Upper lobe of left lung (tissue), 6 donors: ENCODE measurements at regions not wholly inside any gene's neighbourhood (a gene's known extent, or its start where the extent isn't known, plus 50 kb on each side); places are given as distances from the start of the nearest gene placed in this dataset.

Experiments used
- ATAC-seq, 2 donors: fragments of 200-7000 bp; cut with Tn5 transposase; one replicate each; pipeline ENCODE4 v1.9.1; 2022; ENCODE audit warnings: mild to moderate bottlenecking in 2 of 2, moderate library complexity in 2 of 2; ENCODE audit not compliant: low FRiP score in 2 of 2
- DNase-seq, 2 donors: peaks; one replicate each; pipeline ENCODE4 v3.0.0-alpha.2; 2019 to 2020
- H3K27ac ChIP-seq, 4 donors: fragments of 200-600 bp; sonication (generic); one replicate each; pipeline ENCODE4 v1.5.1; 2016 to 2019
- H3K27me3 ChIP-seq, 4 donors: fragments of 200-600 bp; sonication (generic); one replicate each; pipeline ENCODE4 v1.5.1; 2017 to 2019
- H3K36me3 ChIP-seq, 4 donors: fragments of 200-600 bp; sonication (generic); one replicate each; pipeline ENCODE4 v1.5.1; 2016 to 2019
- H3K4me1 ChIP-seq, 4 donors: fragments of 200-600 bp; sonication (generic); one replicate each; pipeline ENCODE4 v1.5.1; 2018 to 2019
- H3K4me3 ChIP-seq, 4 donors: fragments of 200-600 bp; sonication (generic); one replicate each; pipeline ENCODE4 v1.5.1; 2017 to 2019; ENCODE audit warnings: mild to moderate bottlenecking in 2 of 4, moderate library complexity in 1 of 4
- H3K9me3 ChIP-seq, 4 donors: fragments of 200-600 bp; sonication (generic); one replicate each; pipeline ENCODE4 v1.5.1; 2018 to 2019
- EP300 ChIP-seq, 4 donors: sonication (generic); formaldehyde crosslinking; IDR thresholded peaks; one replicate each; pipeline ENCODE4 v1.5.1; 2017; ENCODE audit warnings: antibody characterized with exemption in 4 of 4, control low read depth in 2 of 4
- POLR2A ChIP-seq, 4 donors: fragments of 450-650 bp; IDR thresholded peaks; one replicate each; pipeline ENCODE4 v1.5.1; 2016 to 2017; ENCODE audit warnings: antibody characterized with exemption in 4 of 4, mild to moderate bottlenecking in 2 of 4
- POLR2AphosphoS5 ChIP-seq, 2 donors: sonication (generic); formaldehyde crosslinking; IDR thresholded peaks; one replicate each; pipeline ENCODE4 v1.5.1; 2017; ENCODE audit warnings: antibody characterized with exemption in 2 of 2
- WGBS, 2 donors: methylation state at CpG; one replicate each; pipeline ENCODE4 v1.1.5; 2017 to 2018; 5-methylcytosine and 5-hydroxymethylcytosine counted together
- TF ChIP-seq, protein P1 (sequence below), 6 experiments: fragments of 450-650 bp in 4 of 6; fragments of 200-600 bp in 2 of 6; sonication (generic) in 2 of 6; IDR thresholded peaks; one replicate each; pipeline ENCODE4 v1.5.1; 2016 to 2019; ENCODE audit warnings: antibody characterized with exemption in 6 of 6
- donor health status: DM: no; HTN: no; CAD: no; lungs with moderate emphysema.
- donor health status: DM: no; HTN: yes; CAD: no; lungs with severe emphysema.

- TF ChIP-seq POLR2A (IDR thresholded peaks at IDR 0.05) (no peak), EP300 (IDR thresholded peaks at IDR 0.05) (no peak), POLR2AphosphoS5 (IDR thresholded peaks at IDR 0.05) (no peak)
- TF ChIP-seq, protein P1, sequence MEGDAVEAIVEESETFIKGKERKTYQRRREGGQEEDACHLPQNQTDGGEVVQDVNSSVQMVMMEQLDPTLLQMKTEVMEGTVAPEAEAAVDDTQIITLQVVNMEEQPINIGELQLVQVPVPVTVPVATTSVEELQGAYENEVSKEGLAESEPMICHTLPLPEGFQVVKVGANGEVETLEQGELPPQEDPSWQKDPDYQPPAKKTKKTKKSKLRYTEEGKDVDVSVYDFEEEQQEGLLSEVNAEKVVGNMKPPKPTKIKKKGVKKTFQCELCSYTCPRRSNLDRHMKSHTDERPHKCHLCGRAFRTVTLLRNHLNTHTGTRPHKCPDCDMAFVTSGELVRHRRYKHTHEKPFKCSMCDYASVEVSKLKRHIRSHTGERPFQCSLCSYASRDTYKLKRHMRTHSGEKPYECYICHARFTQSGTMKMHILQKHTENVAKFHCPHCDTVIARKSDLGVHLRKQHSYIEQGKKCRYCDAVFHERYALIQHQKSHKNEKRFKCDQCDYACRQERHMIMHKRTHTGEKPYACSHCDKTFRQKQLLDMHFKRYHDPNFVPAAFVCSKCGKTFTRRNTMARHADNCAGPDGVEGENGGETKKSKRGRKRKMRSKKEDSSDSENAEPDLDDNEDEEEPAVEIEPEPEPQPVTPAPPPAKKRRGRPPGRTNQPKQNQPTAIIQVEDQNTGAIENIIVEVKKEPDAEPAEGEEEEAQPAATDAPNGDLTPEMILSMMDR (IDR thresholded peaks at IDR 0.05): no peak
- ATAC-seq: peak in 1 of 2 donors; percentile 61
- 18 to 21% methylated on average over 2 of the region's 2 CpGs for WGBS, 2 donors
- no peak overlapping the region for H3K27ac ChIP-seq
- no peaks in the 10 kb centered on the region for H3K27me3 ChIP-seq
- peaks cover 0 to 5% (median 0%) of the 10 kb centered on the region in 4 donors for H3K9me3 ChIP-seq
- DNase-seq: no peak
- H3K4me3 ChIP-seq: no peak overlapping the region
- H3K36me3 ChIP-seq: no peaks in the 10 kb centered on the region
- no peaks in the 10 kb centered on the region for H3K4me1 ChIP-seq
These were observed 104.4 kb downstream of the RDH14 start for GRCh38 chr2:18456026-18456425.

GRCh38 chr2:18455236-18455862 is 105.1 kb downstream of the RDH14 start:
- 52 to 61% methylated on average over 5 of the region's 5 CpGs for WGBS, 2 donors
- no peak for DNase-seq

DNA sequence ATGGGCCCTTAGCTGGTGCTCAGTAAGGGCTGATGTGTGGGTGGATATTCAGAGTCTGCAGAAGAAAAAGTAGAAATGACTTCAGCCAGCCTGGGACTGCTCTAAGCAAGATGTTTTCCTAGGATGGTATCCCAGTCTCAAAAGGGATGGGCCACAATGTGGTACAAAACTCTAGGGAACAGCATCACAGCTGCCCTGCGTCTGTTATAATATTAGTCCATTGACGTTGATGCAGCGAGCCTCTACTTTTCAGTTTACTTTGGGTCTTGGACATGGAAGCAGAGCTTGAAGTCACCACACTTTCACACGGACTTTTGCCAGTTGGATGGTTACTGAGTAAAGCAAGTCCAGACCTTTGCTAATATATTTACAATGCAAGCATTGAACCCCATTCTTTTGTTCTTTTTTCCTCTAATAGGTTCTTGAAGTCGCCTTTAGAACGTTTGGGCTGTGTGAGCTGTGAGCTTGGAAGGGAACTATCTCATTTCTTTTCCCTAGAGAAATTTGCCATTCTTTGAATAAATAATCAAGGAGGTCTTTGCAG is 105.7 kb downstream of the RDH14 start:
- Histone ChIP-seq H3K36me3 (no peaks in the 10 kb centered on the region), H3K27ac (peak overlapping the region in 1 of 4 donors; percentile 21), H3K9me3 (peaks cover 0 to 5% (median 0%) of the 10 kb centered on the region in 4 donors), H3K27me3 (no peaks in the 10 kb centered on the region), H3K4me1 (no peaks in the 10 kb centered on the region), H3K4me3 (no peak overlapping the region)
- TF ChIP-seq EP300 (IDR thresholded peaks at IDR 0.05): no peak
- DNase-seq (no peak), ATAC-seq (peak in 1 of 2 donors; percentile 8)
- WGBS, 2 donors: 66 to 68% methylated on average over 6 of the region's 6 CpGs

More at GRCh38 chr2:18455236-18455862, 105.1 kb downstream of the RDH14 start:
- TF ChIP-seq EP300 (IDR thresholded peaks at IDR 0.05) (no peak), POLR2A (IDR thresholded peaks at IDR 0.05) (no peak), POLR2AphosphoS5 (IDR thresholded peaks at IDR 0.05) (no peak)
- TF ChIP-seq, protein P1 (IDR thresholded peaks at IDR 0.05): no peak
- Histone ChIP-seq H3K9me3 (peaks cover 0 to 5% (median 0%) of the 10 kb centered on the region in 4 donors), H3K4me3 (no peak overlapping the region), H3K36me3 (no peaks in the 10 kb centered on the region), H3K27me3 (no peaks in the 10 kb centered on the region), H3K27ac (no peak overlapping the region), H3K4me1 (no peaks in the 10 kb centered on the region)
- peak in 1 of 2 donors; percentile 77 for ATAC-seq

DNA sequence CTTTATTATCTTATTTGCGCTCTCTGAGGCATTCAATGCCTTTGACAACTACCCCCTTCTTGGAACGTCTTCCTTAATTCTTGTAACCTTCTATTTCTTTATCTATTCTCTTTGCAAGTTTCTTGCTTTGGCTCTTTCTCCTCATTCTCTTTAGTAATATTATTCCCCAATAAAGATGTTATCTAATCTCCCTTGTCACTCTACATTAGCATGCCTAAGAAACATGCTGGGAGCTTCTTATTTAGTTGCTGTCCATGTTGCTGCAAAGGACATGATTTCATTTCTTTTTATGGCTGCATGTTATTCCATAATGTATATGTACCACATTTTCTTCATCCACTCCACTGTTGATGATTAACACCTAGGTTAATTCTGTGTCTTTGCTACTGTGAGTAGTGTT is 113.7 kb downstream of the RDH14 start:
- no peak for ATAC-seq
- no peak overlapping the region for H3K4me3 ChIP-seq
- H3K36me3 ChIP-seq: no peaks in the 10 kb centered on the region
- DNase-seq: no peak
- no peak overlapping the region for H3K27ac ChIP-seq
- 88 to 91% methylated on average over 2 of the region's 2 CpGs for WGBS, 2 donors
- H3K4me1 ChIP-seq: no peaks in the 10 kb centered on the region
- no peaks in the 10 kb centered on the region for H3K9me3 ChIP-seq
- no peaks in the 10 kb centered on the region for H3K27me3 ChIP-seq
- TF ChIP-seq, protein P1 (IDR thresholded peaks at IDR 0.05): no peak

GRCh38 chr2:18445433-18446320 is 114.8 kb downstream of the RDH14 start:
- no peaks in the 10 kb centered on the region for H3K4me1 ChIP-seq
- H3K27ac ChIP-seq: no peak overlapping the region
- no peaks in the 10 kb centered on the region for H3K27me3 ChIP-seq
- H3K9me3 ChIP-seq: no peaks in the 10 kb centered on the region
- TF ChIP-seq POLR2A (IDR thresholded peaks at IDR 0.05): no peak
- peak; percentile 23 to 32 for TF ChIP-seq POLR2AphosphoS5 (IDR thresholded peaks at IDR 0.05)
- TF ChIP-seq, protein P1 (IDR thresholded peaks at IDR 0.05): no peak
- TF ChIP-seq EP300 (IDR thresholded peaks at IDR 0.05): no peak
- H3K36me3 ChIP-seq: no peaks in the 10 kb centered on the region
- DNase-seq: no peak
- no peak overlapping the region for H3K4me3 ChIP-seq
- peak; percentile 28 to 81 for ATAC-seq
- WGBS, 2 donors: 56 to 70% methylated on average over 7 of the region's 7 CpGs
